SH-SY5Y (cell line): ENCODE measurements at regions not wholly inside any gene's neighbourhood (a gene's known extent, or its start where the extent isn't known, plus 50 kb on each side); places are given as distances from the start of the nearest gene placed in this dataset.

ENCODE experiments used
- GATA2 ChIP-seq: IDR thresholded peaks from 2 replicates; pipeline ENCODE4 v1.6.1; 2011; ENCODE audit warnings: mild to moderate bottlenecking, low read depth, low read length
- GATA3 ChIP-seq: IDR thresholded peaks from 2 replicates; pipeline ENCODE4 v1.6.1; 2011; ENCODE audit warnings: low read depth, mild to moderate bottlenecking, low read length, moderate library complexity

- TF ChIP-seq GATA2, result no peak
Measured at GRCh38 chr6:143581835-143582480, 70.4 kb upstream of the FUCA2 start.

- TF ChIP-seq GATA2 (no peak), GATA3 (no peak)
Measured at GRCh38 chr6:143579703-143580102, 68.2 kb upstream of the FUCA2 start.

- no peak for TF ChIP-seq GATA2
- TF ChIP-seq GATA3, result no peak
Measured at GRCh38 chr6:143578054-143578453, 66.5 kb upstream of the FUCA2 start.

- no peak for TF ChIP-seq GATA2
- TF ChIP-seq GATA3, result no peak
Measured at GRCh38 chr6:143575901-143576426, 64.4 kb upstream of the FUCA2 start.

GRCh38 chr6:143575440-143575839, 63.9 kb upstream of the FUCA2 start:
- TF ChIP-seq GATA3, result no peak
- no peak for TF ChIP-seq GATA2

GRCh38 chr6:143570147-143570853, 58.8 kb upstream of the FUCA2 start:
- TF ChIP-seq GATA2, result no peak
- no peak for TF ChIP-seq GATA3

GRCh38 chr6:143569040-143569439, 57.5 kb upstream of the FUCA2 start:
- TF ChIP-seq GATA3 (no peak), GATA2 (no peak)

- TF ChIP-seq GATA3 (no peak), GATA2 (no peak)
Measured at GRCh38 chr6:143564484-143565017, 53.0 kb upstream of the FUCA2 start.

- TF ChIP-seq GATA2 (no peak), GATA3 (no peak)
Measured at GRCh38 chr6:143562143-143562542, 50.6 kb upstream of the FUCA2 start.
